Breast epithelium (tissue), 3 donors: ENCODE measurements at regions not wholly inside any gene's neighbourhood (a gene's known extent, or its start where the extent isn't known, plus 50 kb on each side); places are given as distances from the start of the nearest gene placed in this dataset.

Experiments used
- POLR2A ChIP-seq: fragments of 450-650 bp; IDR thresholded peaks from one replicate; pipeline ENCODE4 v1.6.1; 2016; ENCODE audit warnings: antibody characterized with exemption, mild to moderate bottlenecking, moderate library complexity
- TF ChIP-seq, protein P1 (sequence below), 3 donors: fragments of 450-650 bp; IDR thresholded peaks; one replicate each; pipeline ENCODE4 v1.5.1; 2016 to 2017; ENCODE audit warnings: antibody characterized with exemption in 3 of 3, mild to moderate bottlenecking in 3 of 3, moderate library complexity in 3 of 3

DNA sequence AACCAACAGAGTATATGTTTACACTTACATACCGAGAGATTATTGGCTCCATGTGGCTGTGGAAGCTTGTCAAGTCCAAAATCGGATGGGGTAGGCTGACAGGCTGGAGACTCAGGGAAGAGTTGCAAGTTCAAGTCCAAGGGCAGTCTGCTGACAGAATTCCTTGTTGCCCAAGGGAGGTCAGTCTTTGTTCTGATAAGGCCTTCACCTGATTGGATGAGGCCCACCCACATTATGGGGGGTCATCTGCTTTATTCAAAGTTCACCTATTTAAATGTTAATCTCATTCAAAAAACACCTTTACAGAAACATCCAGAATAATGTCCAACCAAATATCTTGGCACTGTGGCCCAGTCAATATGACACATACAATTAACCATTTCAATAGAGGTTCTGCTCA is 452.4 kb downstream of the KLF12 start:
- TF ChIP-seq, protein P1, sequence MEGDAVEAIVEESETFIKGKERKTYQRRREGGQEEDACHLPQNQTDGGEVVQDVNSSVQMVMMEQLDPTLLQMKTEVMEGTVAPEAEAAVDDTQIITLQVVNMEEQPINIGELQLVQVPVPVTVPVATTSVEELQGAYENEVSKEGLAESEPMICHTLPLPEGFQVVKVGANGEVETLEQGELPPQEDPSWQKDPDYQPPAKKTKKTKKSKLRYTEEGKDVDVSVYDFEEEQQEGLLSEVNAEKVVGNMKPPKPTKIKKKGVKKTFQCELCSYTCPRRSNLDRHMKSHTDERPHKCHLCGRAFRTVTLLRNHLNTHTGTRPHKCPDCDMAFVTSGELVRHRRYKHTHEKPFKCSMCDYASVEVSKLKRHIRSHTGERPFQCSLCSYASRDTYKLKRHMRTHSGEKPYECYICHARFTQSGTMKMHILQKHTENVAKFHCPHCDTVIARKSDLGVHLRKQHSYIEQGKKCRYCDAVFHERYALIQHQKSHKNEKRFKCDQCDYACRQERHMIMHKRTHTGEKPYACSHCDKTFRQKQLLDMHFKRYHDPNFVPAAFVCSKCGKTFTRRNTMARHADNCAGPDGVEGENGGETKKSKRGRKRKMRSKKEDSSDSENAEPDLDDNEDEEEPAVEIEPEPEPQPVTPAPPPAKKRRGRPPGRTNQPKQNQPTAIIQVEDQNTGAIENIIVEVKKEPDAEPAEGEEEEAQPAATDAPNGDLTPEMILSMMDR (IDR thresholded peaks at IDR 0.05) = no peak
- no peak for TF ChIP-seq POLR2A
